K562 (cell line): ENCODE measurements at regions not wholly inside any gene's neighbourhood (a gene's known extent, or its start where the extent isn't known, plus 50 kb on each side); places are given as distances from the start of the nearest gene placed in this dataset.

Experiments
- ATAC-seq: fragments of 200-7000 bp; cut with Tn5 transposase; 3 replicates; pipeline ENCODE4 v1.9.1; 2020; ENCODE audit warnings: moderate library complexity
- BruUV-seq: library from RNA; stranded (reverse); fragments of 400-500 nt; replicated peaks from 2 replicates; lab custom pipeline; 2021; lab: Mats Ljungman, UMichigan
- CTCF ChIA-PET: fragments of 300-600 bp; formaldehyde crosslinking; extraction: SDS; loops from one replicate; lab custom pipeline; 2021; ENCODE audit warnings: low intra/inter-chr PET ratio; lab: Yijun Ruan, JAX
- POLR2A ChIA-PET: fragments of 300-600, 350-650 bp; sonication (Branson Sonifier 250); formaldehyde crosslinking; extraction: SDS; loops from one replicate; lab custom pipeline; 2021; ENCODE audit warnings: antibody characterized with exemption, inconsistent platforms; lab: Yijun Ruan, JAX
- DNase-seq, 4 experiments: peaks; one replicate each; pipeline versions ENCODE4 v3.0.0 to v3.0.0-alpha.2; 2011 to 2018; ENCODE audit warnings: low spot score in 3 of 4, mixed read lengths in 3 of 4; ENCODE audit errors: extremely low read depth in 1 of 4
- FAIRE-seq: peaks from 2 replicates; lab custom pipeline; 2011; peaks lifted over from hg19 to GRCh38; lab: Jason Lieb, UNC
- H2AFZ ChIP-seq: 2 replicates; pipeline ENCODE4 v1.6.0; 2011; ENCODE audit warnings: low read depth, low read length, control low read depth, inconsistent platforms
- H3K27ac ChIP-seq: fragments of 200-600 bp; 3 replicates; pipeline ENCODE4 v1.8.0; 2011; ENCODE audit warnings: low read depth, mild to moderate bottlenecking, control low read depth, inconsistent platforms, low read length, moderate library complexity, mixed read lengths; ENCODE audit errors: extremely low read depth
- H3K27me3 ChIP-seq, 2 experiments: fragments of 300-600 bp in 1 of 2; 2 replicates in 1 of 2; 3 replicates in 1 of 2; pipeline versions ENCODE4 v1.6.0 to v1.8.0; 2011; ENCODE audit warnings: inconsistent platforms in 2 of 2, low read length in 2 of 2, mild to moderate bottlenecking in 1 of 2, mixed read lengths in 1 of 2, moderate library complexity in 1 of 2; ENCODE audit not compliant: control insufficient read depth in 2 of 2, insufficient read depth in 2 of 2
- H3K36me3 ChIP-seq: fragments of 300-600 bp; 3 replicates; pipeline ENCODE4 v1.8.0; 2011; ENCODE audit warnings: mild to moderate bottlenecking, low read length, inconsistent platforms; ENCODE audit not compliant: control insufficient read depth, insufficient read depth
- H3K4me1 ChIP-seq, 2 experiments: fragments of 200-600 bp in 1 of 2; replicated peaks in 1 of 2; 2 replicates in 1 of 2; 3 replicates in 1 of 2; pipeline versions ENCODE4 v1.5.1 to v1.8.0; 2011; ENCODE audit warnings: inconsistent platforms in 2 of 2, low read length in 2 of 2, mild to moderate bottlenecking in 1 of 2, mixed read lengths in 1 of 2, moderate library complexity in 1 of 2; ENCODE audit not compliant: control insufficient read depth in 2 of 2, insufficient read depth in 2 of 2
- H3K4me2 ChIP-seq: 2 replicates; pipeline ENCODE4 v1.6.1; 2011; ENCODE audit warnings: low read length, control low read depth, inconsistent platforms, mixed read lengths; ENCODE audit not compliant: insufficient read depth
- H3K4me3 ChIP-seq: fragments of 200-600 bp; sonication (generic), shearing (Covaris generic); 2 replicates; pipeline ENCODE4 v1.5.1; 2016; ENCODE audit warnings: control low read depth, inconsistent platforms
- H3K79me2 ChIP-seq: fragments of 200-600 bp; 3 replicates; pipeline ENCODE4 v1.8.0; 2011; ENCODE audit warnings: low read length, inconsistent platforms; ENCODE audit not compliant: control insufficient read depth, insufficient read depth
- H3K9ac ChIP-seq, 2 experiments: 2 replicates each; pipeline versions ENCODE4 v1.6.0 to v1.6.1; 2011; ENCODE audit warnings: low read depth in 2 of 2, low read length in 2 of 2, control low read depth in 1 of 2, inconsistent platforms in 1 of 2, mild to moderate bottlenecking in 1 of 2, mixed read lengths in 1 of 2; ENCODE audit not compliant: insufficient read depth in 1 of 2
- H3K9me1 ChIP-seq: one replicate; pipeline ENCODE4 v1.6.0; 2011; ENCODE audit warnings: inconsistent platforms, mild to moderate bottlenecking, low read length, moderate library complexity; ENCODE audit not compliant: control insufficient read depth, insufficient read depth
- H3K9me3 ChIP-seq: replicated peaks from 2 replicates; pipeline ENCODE4 v1.5.1; 2011; ENCODE audit warnings: low read depth, low read length, inconsistent platforms; ENCODE audit not compliant: control insufficient read depth, insufficient read depth
- H4K20me1 ChIP-seq: replicated peaks from 2 replicates; pipeline ENCODE4 v1.6.1; 2011; ENCODE audit warnings: low read length, inconsistent platforms, mixed read lengths; ENCODE audit not compliant: control insufficient read depth, insufficient read depth
- BDP1 ChIP-seq: IDR thresholded peaks from 3 replicates; pipeline ENCODE4 v1.6.1; 2011; ENCODE audit not compliant: insufficient read length, insufficient read depth
- CSDE1 ChIP-seq, 2 experiments: fragments of 450-650 bp; IDR thresholded peaks; 2 replicates each; pipeline ENCODE4 v1.6.1; 2016; ENCODE audit warnings: mild to moderate bottlenecking in 1 of 2
- JUN ChIP-seq, 2 experiments: sonication (generic) in 1 of 2; formaldehyde crosslinking in 1 of 2; IDR thresholded peaks; 2 replicates each; pipeline versions ENCODE4 v1.6.1 to v1.8.0; 2012 to 2022; ENCODE audit warnings: borderline replicate concordance in 2 of 2, mild to moderate bottlenecking in 2 of 2, improper control_type of control experiment in 1 of 2, low read depth in 1 of 2, low read length in 1 of 2, missing genetic modification reagents in 1 of 2
- MEIS2 ChIP-seq: fragments of 450-650 bp; IDR thresholded peaks from 2 replicates; pipeline ENCODE4 v1.6.1; 2014; ENCODE audit warnings: mild to moderate bottlenecking; ENCODE audit not compliant: partially characterized antibody
- MLX ChIP-seq, 2 experiments: fragments of 450-650 bp in 1 of 2; sonication (generic) in 1 of 2; formaldehyde crosslinking; conservative IDR thresholded peaks; 2 replicates each; pipeline versions ENCODE4 v1.4.0 to v1.8.1; 2020 to 2022; ENCODE audit warnings: mild to moderate bottlenecking in 1 of 2, missing genetic modification reagents in 1 of 2
- MTA3 ChIP-seq: fragments of 450-650 bp; formaldehyde crosslinking; IDR thresholded peaks from 2 replicates; pipeline ENCODE4 v1.6.1; 2017; ENCODE audit warnings: mild to moderate bottlenecking, borderline replicate concordance
- RNF2 ChIP-seq: sonication (generic); IDR thresholded peaks from 2 replicates; pipeline ENCODE4 v1.6.1; 2016
- TSHZ1 ChIP-seq: fragments of 250-450 bp; sonication (Bioruptor Pico); IDR thresholded peaks from 2 replicates; pipeline ENCODE4 v1.4.0; 2020; ENCODE audit warnings: mild to moderate bottlenecking, moderate library complexity
- U2AF1 ChIP-seq: fragments of 200-400 bp; formaldehyde crosslinking; optimal IDR thresholded peaks from 2 replicates; pipeline ENCODE3; 2017; ENCODE audit warnings: mild to moderate bottlenecking, low read depth, low read length, moderate library complexity
- XRCC3 ChIP-seq: fragments of 450-650 bp; IDR thresholded peaks from 2 replicates; pipeline ENCODE4 v1.6.1; 2017; ENCODE audit warnings: mild to moderate bottlenecking, moderate library complexity
- ZBTB11 ChIP-seq, 3 experiments: fragments of 200-800 bp in 1 of 3; fragments of 250-450 bp in 1 of 3; fragments of 450-650 bp in 1 of 3; sonication (Bioruptor Pico) in 1 of 3; sonication (Bioruptor generic) in 1 of 3; formaldehyde crosslinking in 1 of 3; IDR thresholded peaks; 2 replicates each; pipeline versions ENCODE4 v1.6.1 to v1.8.0; 2016 to 2022; ENCODE audit warnings: mild to moderate bottlenecking in 2 of 3, missing genetic modification characterization in 2 of 3, missing compliant biosample characterization in 1 of 3, moderate library complexity in 1 of 3
- ZNF57 ChIP-seq: fragments of 450-650 bp; formaldehyde crosslinking; IDR thresholded peaks from 2 replicates; pipeline ENCODE4 v1.4.0; 2020; ENCODE audit warnings: mild to moderate bottlenecking, moderate library complexity
- WGBS: fragments of 100-300 bp; shearing (Covaris generic); methylation state at CpG from one replicate; pipeline ENCODE4 v1.1.6; 2016; ENCODE audit warnings: low coverage, mixed read lengths; ENCODE audit not compliant: insufficient coverage; ENCODE audit errors: missing lambda C conversion rate; 5-methylcytosine and 5-hydroxymethylcytosine counted together
- in situ Hi-C: fragments of 300-500 bp; cut with MboI; formaldehyde crosslinking; loops from 4 replicates; pipeline ENCODE4 v1.15.0; 2018; ENCODE audit warnings: inconsistent platforms, mixed read lengths
- intact Hi-C: fragments of 100-400 bp; cut with micrococcal nuclease; formaldehyde crosslinking; loops from 2 replicates; pipeline ENCODE4 v1.14.2; 2022
- TF ChIP-seq, protein P1 (sequence below): sonication (generic); formaldehyde crosslinking; IDR thresholded peaks from 2 replicates; pipeline ENCODE4 v1.9.0; 2022; ENCODE audit warnings: mild to moderate bottlenecking, missing genetic modification reagents

DNA sequence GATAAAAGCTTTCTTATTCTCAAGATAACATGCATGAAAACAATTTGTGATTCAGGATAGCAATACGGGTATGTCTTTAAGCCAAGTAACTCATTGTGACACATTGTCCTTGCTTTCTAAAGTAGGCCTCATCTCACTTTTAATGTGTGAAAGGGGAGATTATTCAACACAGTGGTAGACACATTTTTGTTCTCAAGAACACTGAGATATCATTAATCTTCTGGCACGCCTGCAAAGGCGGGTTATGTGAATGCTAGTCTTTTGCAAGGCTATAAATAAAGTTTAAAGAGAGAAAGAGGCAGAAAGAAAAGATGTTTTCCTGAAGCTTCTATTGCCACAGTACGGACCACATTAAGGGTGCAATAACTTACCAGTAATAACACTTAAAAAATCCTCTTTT, 181.8 kb upstream of the MEF2C start (continued):
- TF ChIP-seq MLX (CRISPR knock-in tag; conservative IDR thresholded peaks at IDR 0.05) (no peak), CSDE1 (IDR thresholded peaks at IDR 0.05) (no peak), TSHZ1 (CRISPR knock-in tag) (no peak), XRCC3 (no peak), BDP1 (no peak), JUN (IDR thresholded peaks at IDR 0.05; ENCODE audit: borderline replicate concordance, low read depth, low read length) (no peak), JUN (CRISPR knock-in tag; IDR thresholded peaks at IDR 0.05; ENCODE audit: borderline replicate concordance) (no peak)

DNA sequence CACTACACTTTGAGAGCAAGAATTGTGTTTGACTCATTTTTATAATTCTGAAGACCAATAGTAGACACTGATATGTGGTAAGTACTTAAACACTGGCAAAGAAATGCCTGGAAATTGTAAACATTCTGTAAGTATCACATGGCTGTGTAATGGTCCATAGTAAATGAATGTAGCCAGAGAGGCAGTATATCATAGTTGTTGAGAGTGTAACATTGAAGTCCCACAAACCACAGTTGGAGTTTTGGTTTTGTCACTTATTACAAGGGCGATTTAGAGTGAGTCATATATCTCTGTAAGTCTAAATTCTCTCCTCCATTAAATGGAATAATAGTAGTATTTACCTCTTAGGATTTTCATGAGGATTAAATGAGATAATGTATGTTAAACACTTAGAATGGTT, 181.1 kb upstream of the MEF2C start:
- Histone ChIP-seq H2AFZ (peak overlapping the region; percentile 22; the same call in 1 of the 2 replicates), H3K9me3 (no peaks in the 10 kb centered on the region), H3K9ac (no peak overlapping the region), H3K27ac (no peak overlapping the region), H3K4me3 (no peak overlapping the region), H3K27me3 (no peaks in the 10 kb centered on the region), H3K36me3 (no peaks in the 10 kb centered on the region), H3K79me2 (no peaks in the 10 kb centered on the region), H3K4me2 (no peak overlapping the region), H4K20me1 (no peaks in the 10 kb centered on the region), H3K4me1 (peaks cover 0 to 11% of the 10 kb centered on the region in 2 experiments; a peak in 2 of 5 replicates), H3K9me1 (no peaks in the 10 kb centered on the region)
- POLR2A ChIA-PET, result interaction anchor here (0.8 kb wide), 1 partner anchor 9 kb away, joined by 3 read pairs; no protein-coding TSS in a partner anchor
- no peak for TF ChIP-seq MTA3
- TF ChIP-seq MEIS2, result peak; percentile 26
- TF ChIP-seq ZNF57, result no peak
- no peak for TF ChIP-seq U2AF1
- TF ChIP-seq, protein P1, sequence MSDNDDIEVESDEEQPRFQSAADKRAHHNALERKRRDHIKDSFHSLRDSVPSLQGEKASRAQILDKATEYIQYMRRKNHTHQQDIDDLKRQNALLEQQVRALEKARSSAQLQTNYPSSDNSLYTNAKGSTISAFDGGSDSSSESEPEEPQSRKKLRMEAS, result no peak
- TF ChIP-seq ZBTB11 (CRISPR knock-in tag; IDR thresholded peaks at IDR 0.05), result no peak
- no peak for TF ChIP-seq RNF2
- WGBS, result 0% methylated on average over 1 of the region's 1 CpG
- no TSS peak for BruUV-seq
- intact Hi-C loops, result no loop called here
- FAIRE-seq (no peak), ATAC-seq (peak; percentile 55), DNase-seq (no peak)
- CTCF ChIA-PET, result no interaction called here
- in situ Hi-C loops, result no loop called here
